HUES48 (cell line): ENCODE measurements at regions not wholly inside any gene's neighbourhood (a gene's known extent, or its start where the extent isn't known, plus 50 kb on each side); places are given as distances from the start of the nearest gene placed in this dataset.

Experiments
- H3K27ac ChIP-seq: one replicate; pipeline ENCODE4 v1.7.0; 2013; ENCODE audit warnings: low read depth, low read length, inconsistent platforms
- H3K27me3 ChIP-seq: 2 replicates; pipeline ENCODE4 v1.6.1; 2013; ENCODE audit warnings: mild to moderate bottlenecking, low read length; ENCODE audit not compliant: control insufficient read depth, insufficient read depth
- H3K36me3 ChIP-seq: 2 replicates; pipeline ENCODE4 v1.6.1; 2013; ENCODE audit warnings: low read length; ENCODE audit not compliant: control insufficient read depth, insufficient read depth
- H3K4me1 ChIP-seq: 2 replicates; pipeline ENCODE4 v1.6.1; 2013; ENCODE audit warnings: mild to moderate bottlenecking, low read length; ENCODE audit not compliant: control insufficient read depth, insufficient read depth
- H3K4me3 ChIP-seq: 2 replicates; pipeline ENCODE4 v1.5.1; 2013; ENCODE audit warnings: mild to moderate bottlenecking, low read depth, low read length
- H3K9ac ChIP-seq: 2 replicates; pipeline ENCODE4 v1.6.1; 2013; ENCODE audit warnings: mild to moderate bottlenecking, low read depth, low read length, moderate library complexity
- H3K9me3 ChIP-seq: 2 replicates; pipeline ENCODE4 v1.6.1; 2013; ENCODE audit warnings: low read length; ENCODE audit not compliant: control insufficient read depth, insufficient read depth

GRCh38 chr17:63099425-63099824 is 133.4 kb downstream of the TANC2 start:
- H3K36me3 ChIP-seq, result no peaks in the 10 kb centered on the region
- no peak overlapping the region for H3K4me3 ChIP-seq
- no peaks in the 10 kb centered on the region for H3K9me3 ChIP-seq
- no peak overlapping the region for H3K27ac ChIP-seq
- H3K27me3 ChIP-seq, result no peaks in the 10 kb centered on the region
- no peak overlapping the region for H3K9ac ChIP-seq
- H3K4me1 ChIP-seq, result no peaks in the 10 kb centered on the region

GRCh38 chr17:63102034-63102433 is 136.0 kb downstream of the TANC2 start:
- Histone ChIP-seq H3K4me3 (no peak overlapping the region), H3K9ac (no peak overlapping the region), H3K27me3 (no peaks in the 10 kb centered on the region), H3K27ac (no peak overlapping the region), H3K9me3 (no peaks in the 10 kb centered on the region), H3K4me1 (no peaks in the 10 kb centered on the region), H3K36me3 (no peaks in the 10 kb centered on the region)

- H3K36me3 ChIP-seq, result no peaks in the 10 kb centered on the region
- H3K27me3 ChIP-seq, result no peaks in the 10 kb centered on the region
- H3K9me3 ChIP-seq, result no peaks in the 10 kb centered on the region
- H3K4me1 ChIP-seq, result no peaks in the 10 kb centered on the region
- no peak overlapping the region for H3K4me3 ChIP-seq
- no peak overlapping the region for H3K9ac ChIP-seq
- no peak overlapping the region for H3K27ac ChIP-seq
These were observed 140.0 kb downstream of the TANC2 start for GRCh38 chr17:63106050-63106449.

- Histone ChIP-seq H3K4me1 (no peaks in the 10 kb centered on the region), H3K9ac (no peak overlapping the region), H3K9me3 (no peaks in the 10 kb centered on the region), H3K4me3 (no peak overlapping the region), H3K27ac (no peak overlapping the region), H3K27me3 (no peaks in the 10 kb centered on the region), H3K36me3 (no peaks in the 10 kb centered on the region)
These were observed 143.6 kb downstream of the TANC2 start for GRCh38 chr17:63109661-63110060.

GRCh38 chr17:63113167-63113566 is 147.1 kb downstream of the TANC2 start:
- no peaks in the 10 kb centered on the region for H3K9me3 ChIP-seq
- H3K27me3 ChIP-seq, result no peaks in the 10 kb centered on the region
- H3K4me3 ChIP-seq, result no peak overlapping the region
- no peaks in the 10 kb centered on the region for H3K4me1 ChIP-seq
- H3K9ac ChIP-seq, result no peak overlapping the region
- H3K27ac ChIP-seq, result no peak overlapping the region
- no peaks in the 10 kb centered on the region for H3K36me3 ChIP-seq

- Histone ChIP-seq H3K9ac (no peak overlapping the region), H3K4me1 (no peaks in the 10 kb centered on the region), H3K27ac (no peak overlapping the region), H3K4me3 (no peak overlapping the region), H3K9me3 (no peaks in the 10 kb centered on the region), H3K36me3 (no peaks in the 10 kb centered on the region), H3K27me3 (no peaks in the 10 kb centered on the region)
These were observed 150.2 kb downstream of the TANC2 start for GRCh38 chr17:63116228-63116627.

- Histone ChIP-seq H3K9ac (no peak overlapping the region), H3K36me3 (no peaks in the 10 kb centered on the region), H3K27ac (no peak overlapping the region), H3K4me1 (no peaks in the 10 kb centered on the region), H3K27me3 (no peaks in the 10 kb centered on the region), H3K9me3 (no peaks in the 10 kb centered on the region), H3K4me3 (no peak overlapping the region)
These were observed 151.2 kb downstream of the TANC2 start for GRCh38 chr17:63116967-63117830.

- Histone ChIP-seq H3K36me3 (no peaks in the 10 kb centered on the region), H3K4me1 (peaks cover 6% of the 10 kb centered on the region), H3K27me3 (no peaks in the 10 kb centered on the region), H3K4me3 (no peak overlapping the region), H3K27ac (no peak overlapping the region), H3K9me3 (no peaks in the 10 kb centered on the region), H3K9ac (no peak overlapping the region)
These were observed 154.4 kb downstream of the TANC2 start for GRCh38 chr17:63120406-63120805.

GRCh38 chr17:63124536-63124935 is 158.5 kb downstream of the TANC2 start:
- H3K9ac ChIP-seq, result no peak overlapping the region
- no peaks in the 10 kb centered on the region for H3K27me3 ChIP-seq
- H3K4me3 ChIP-seq, result no peak overlapping the region
- peaks cover 25% of the 10 kb centered on the region for H3K4me1 ChIP-seq
- no peaks in the 10 kb centered on the region for H3K36me3 ChIP-seq
- no peaks in the 10 kb centered on the region for H3K9me3 ChIP-seq
- no peak overlapping the region for H3K27ac ChIP-seq

- no peaks in the 10 kb centered on the region for H3K9me3 ChIP-seq
- no peaks in the 10 kb centered on the region for H3K27me3 ChIP-seq
- H3K36me3 ChIP-seq, result no peaks in the 10 kb centered on the region
- H3K9ac ChIP-seq, result no peak overlapping the region
- H3K4me1 ChIP-seq, result peaks cover 25% of the 10 kb centered on the region
- H3K27ac ChIP-seq, result no peak overlapping the region
- no peak overlapping the region for H3K4me3 ChIP-seq
These were observed 158.9 kb downstream of the TANC2 start for GRCh38 chr17:63124958-63125357.

GRCh38 chr17:63125987-63126386 is 160.0 kb downstream of the TANC2 start:
- Histone ChIP-seq H3K36me3 (no peaks in the 10 kb centered on the region), H3K9ac (no peak overlapping the region), H3K4me3 (no peak overlapping the region), H3K9me3 (no peaks in the 10 kb centered on the region), H3K27ac (no peak overlapping the region), H3K4me1 (peaks cover 25% of the 10 kb centered on the region), H3K27me3 (no peaks in the 10 kb centered on the region)
